AG09319 (cell line): ENCODE measurements at regions not wholly inside any gene's neighbourhood (a gene's known extent, or its start where the extent isn't known, plus 50 kb on each side); places are given as distances from the start of the nearest gene placed in this dataset.

ENCODE experiments used
- DNase-seq: peaks from one replicate; pipeline ENCODE4 v3.0.0-alpha.2; 2010; ENCODE audit warnings: low read depth; ENCODE audit errors: extremely low read depth
- CTCF ChIP-seq: IDR thresholded peaks from 2 replicates; pipeline ENCODE4 v1.5.1; 2011; ENCODE audit warnings: low read depth, mild to moderate bottlenecking, inconsistent platforms, low read length, moderate library complexity

DNA sequence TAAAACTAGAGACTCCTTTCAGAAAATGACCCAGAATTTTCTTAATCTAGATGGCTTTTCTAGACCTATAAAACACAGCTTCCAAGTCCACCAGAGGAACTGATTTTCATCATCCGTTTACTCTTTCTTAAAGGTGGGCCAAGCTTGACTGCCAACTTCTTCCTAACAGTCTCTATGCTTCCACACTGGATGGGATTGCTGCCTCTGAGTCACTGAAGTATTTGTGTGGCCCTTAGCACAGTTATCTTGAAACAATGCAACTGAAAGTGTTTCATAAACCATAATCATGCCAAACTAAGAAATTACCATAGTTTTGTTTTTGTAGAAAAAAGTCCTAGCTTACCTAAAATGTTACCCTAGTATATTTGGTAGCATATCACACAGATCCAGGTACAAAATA lies 985.7 kb downstream of the TUSC7 start:
- DNase-seq, result no peak
- no peak for TF ChIP-seq CTCF

GRCh38 chr3:117695871-117696645 lies 986.5 kb downstream of the TUSC7 start:
- DNase-seq, result no peak
- TF ChIP-seq CTCF, result no peak

- TF ChIP-seq CTCF, result no peak
- DNase-seq, result no peak
These were observed 987.4 kb downstream of the TUSC7 start for GRCh38 chr3:117696851-117697407.

DNA sequence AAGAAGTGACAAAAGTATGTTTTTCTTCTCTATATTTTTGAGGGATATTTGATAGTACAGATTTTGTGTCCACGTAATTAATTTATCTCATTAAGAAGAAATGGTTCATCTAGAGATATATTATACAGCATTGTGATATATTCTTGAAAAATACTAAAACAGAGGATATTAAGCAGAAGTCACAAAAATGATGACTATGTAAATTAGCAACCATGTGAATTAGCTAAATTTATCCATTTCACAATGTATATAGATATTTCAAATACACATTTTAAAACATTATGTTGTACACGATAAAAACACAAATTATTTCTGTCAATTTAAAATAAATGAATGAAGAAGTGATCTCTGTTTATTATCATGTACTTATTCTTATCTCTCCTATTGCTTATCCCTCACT lies 989.5 kb downstream of the TUSC7 start:
- no peak for DNase-seq
- no peak for TF ChIP-seq CTCF

GRCh38 chr3:117700573-117701360 lies 991.2 kb downstream of the TUSC7 start:
- no peak for TF ChIP-seq CTCF
- DNase-seq, result no peak

DNA sequence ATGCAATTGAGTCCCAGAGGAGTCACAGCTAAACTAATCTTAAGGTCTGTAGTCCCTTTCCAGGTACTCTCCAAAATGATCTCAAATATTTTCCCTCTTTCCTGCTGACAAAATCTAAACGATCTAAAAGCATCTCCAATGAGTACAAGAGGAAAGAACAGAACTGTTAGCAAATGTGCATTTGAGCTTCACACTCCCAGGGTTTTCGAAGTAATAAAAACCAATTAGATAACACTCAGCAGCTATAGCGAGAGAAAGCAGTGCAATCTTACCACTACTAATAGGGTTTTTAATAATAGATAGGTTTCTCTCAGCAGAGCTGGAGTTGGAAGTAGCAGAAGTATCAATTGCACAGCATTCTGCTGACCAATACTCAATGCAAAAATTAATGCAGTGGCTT lies 995.4 kb downstream of the TUSC7 start:
- TF ChIP-seq CTCF, result no peak
- DNase-seq, result no peak

DNA sequence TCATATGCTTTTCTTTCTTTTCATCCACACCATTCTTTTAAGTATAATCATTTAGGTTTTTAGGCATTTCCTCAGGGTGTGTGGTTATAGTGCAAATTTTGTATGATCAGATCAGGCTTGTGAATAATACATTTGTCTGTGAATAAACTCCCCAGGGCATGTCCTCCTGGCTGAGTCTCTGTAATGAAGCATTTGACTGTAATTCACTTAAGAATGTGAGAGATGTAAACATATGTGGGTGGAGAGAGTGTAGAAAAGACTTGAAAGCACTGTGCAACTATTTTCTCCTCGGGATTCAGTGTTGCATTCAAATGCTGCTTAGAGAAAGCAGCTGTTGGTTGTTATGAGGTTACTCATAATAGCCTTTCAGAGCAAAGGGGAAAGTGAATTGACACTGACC lies 996.5 kb downstream of the TUSC7 start:
- peak; percentile 81 for DNase-seq

More for the DNA sequence above, 996.5 kb downstream of the TUSC7 start:
- no peak for TF ChIP-seq CTCF
